ENCODE measurements at regions not wholly inside any gene's neighbourhood (a gene's known extent, or its start where the extent isn't known, plus 50 kb on each side); places are given as distances from the start of the nearest gene placed in this dataset.

- TF ChIP-seq, protein P1, sequence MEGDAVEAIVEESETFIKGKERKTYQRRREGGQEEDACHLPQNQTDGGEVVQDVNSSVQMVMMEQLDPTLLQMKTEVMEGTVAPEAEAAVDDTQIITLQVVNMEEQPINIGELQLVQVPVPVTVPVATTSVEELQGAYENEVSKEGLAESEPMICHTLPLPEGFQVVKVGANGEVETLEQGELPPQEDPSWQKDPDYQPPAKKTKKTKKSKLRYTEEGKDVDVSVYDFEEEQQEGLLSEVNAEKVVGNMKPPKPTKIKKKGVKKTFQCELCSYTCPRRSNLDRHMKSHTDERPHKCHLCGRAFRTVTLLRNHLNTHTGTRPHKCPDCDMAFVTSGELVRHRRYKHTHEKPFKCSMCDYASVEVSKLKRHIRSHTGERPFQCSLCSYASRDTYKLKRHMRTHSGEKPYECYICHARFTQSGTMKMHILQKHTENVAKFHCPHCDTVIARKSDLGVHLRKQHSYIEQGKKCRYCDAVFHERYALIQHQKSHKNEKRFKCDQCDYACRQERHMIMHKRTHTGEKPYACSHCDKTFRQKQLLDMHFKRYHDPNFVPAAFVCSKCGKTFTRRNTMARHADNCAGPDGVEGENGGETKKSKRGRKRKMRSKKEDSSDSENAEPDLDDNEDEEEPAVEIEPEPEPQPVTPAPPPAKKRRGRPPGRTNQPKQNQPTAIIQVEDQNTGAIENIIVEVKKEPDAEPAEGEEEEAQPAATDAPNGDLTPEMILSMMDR (IDR thresholded peaks at IDR 0.05), result no peak
- TF ChIP-seq POLR2A (IDR thresholded peaks at IDR 0.05), result no peak
Measured at GRCh38 chr4:158050942-158051341, 121.9 kb downstream of the GASK1B start.

Measured in lower leg skin (tissue), 3 donors.